SK-N-SH (cell line): ENCODE measurements at regions not wholly inside any gene's neighbourhood (a gene's known extent, or its start where the extent isn't known, plus 50 kb on each side); places are given as distances from the start of the nearest gene placed in this dataset.

ENCODE experiments used
- CTCF ChIP-seq: fragments of 200-600 bp; sonication (generic); IDR thresholded peaks from 2 replicates; pipeline ENCODE4 v1.6.1; 2017; ENCODE audit warnings: antibody characterized with exemption, mild to moderate bottlenecking, moderate library complexity
- GABPA ChIP-seq: IDR thresholded peaks from 2 replicates; pipeline ENCODE4 v1.4.0; 2012; ENCODE audit warnings: low read depth, mild to moderate bottlenecking
- PBX3 ChIP-seq: IDR thresholded peaks from 2 replicates; pipeline ENCODE4; 2012
- RAD21 ChIP-seq: IDR thresholded peaks from 2 replicates; pipeline ENCODE4 v1.6.1; 2012; ENCODE audit warnings: mild to moderate bottlenecking, low read length
- REST ChIP-seq: IDR thresholded peaks from 2 replicates; pipeline ENCODE4 v1.6.1; 2012; ENCODE audit warnings: mild to moderate bottlenecking, low read depth, low read length, moderate library complexity
- YY1 ChIP-seq: IDR thresholded peaks from 2 replicates; pipeline ENCODE4 v1.4.0; 2012; ENCODE audit warnings: low read depth, mild to moderate bottlenecking

GRCh38 chr9:23934291-23934906, 108.4 kb upstream of the ELAVL2 start:
- no peak for TF ChIP-seq CTCF
- TF ChIP-seq RAD21: no peak
- no peak for TF ChIP-seq PBX3
- TF ChIP-seq YY1: no peak
- no peak for TF ChIP-seq GABPA
- no peak for TF ChIP-seq REST
